A549 (cell line): ENCODE measurements at regions not wholly inside any gene's neighbourhood (a gene's known extent, or its start where the extent isn't known, plus 50 kb on each side); places are given as distances from the start of the nearest gene placed in this dataset.
"Not testable (repeated sequence)": the region's sequence is repeated elsewhere in the genome, so short reads cannot be mapped to it uniquely, and the experiment has no call there.

Source experiments
- ATAC-seq, 2 experiments: fragments of 200-7000 bp in 1 of 2; fragments of >200 bp in 1 of 2; cut with Nextera tagmentation in 1 of 2; cut with Tn5 transposase in 1 of 2; 3 replicates each; pipeline versions ENCODE4 v1.8.0 to v1.9.1; 2018 to 2020; ENCODE audit warnings: mild to moderate bottlenecking in 1 of 2, moderate library complexity in 1 of 2
- CTCF ChIA-PET: fragments of 300-600 bp; sonication (Branson Sonifier 250); formaldehyde crosslinking; extraction: SDS; loops from one replicate; lab custom pipeline; 2021; ENCODE audit warnings: antibody characterized with exemption, inconsistent platforms; lab: Yijun Ruan, JAX
- POLR2A ChIA-PET: fragments of 350-600 bp; formaldehyde crosslinking; extraction: SDS; loops from one replicate; lab custom pipeline; 2021; ENCODE audit warnings: antibody characterized with exemption, inconsistent platforms; lab: Yijun Ruan, JAX
- DNase-seq, 2 experiments: peaks; one replicate each; pipeline versions ENCODE4 v3.0.0 to v3.0.0-alpha.2; 2011 to 2016; ENCODE audit warnings: low read depth in 1 of 2, low spot score in 1 of 2
- FAIRE-seq: peaks from 2 replicates; lab custom pipeline; 2011; peaks lifted over from hg19 to GRCh38; lab: Jason Lieb, UNC
- H3K27ac ChIP-seq, 2 experiments: fragments of >200 bp; sonication (Bioruptor Twin); formaldehyde crosslinking; 3 replicates each; pipeline ENCODE4 v1.5.1; 2016 to 2017
- H3K4me1 ChIP-seq: fragments of >200 bp; sonication (Bioruptor Twin); formaldehyde crosslinking; 3 replicates; pipeline ENCODE4 v1.6.1; 2016
- H3K4me2 ChIP-seq: fragments of >200 bp; sonication (Bioruptor Twin); formaldehyde crosslinking; 3 replicates; pipeline ENCODE4 v1.6.1; 2016
- H3K4me3 ChIP-seq: fragments of >200 bp; sonication (Bioruptor Twin); formaldehyde crosslinking; 3 replicates; pipeline ENCODE4 v1.5.1; 2016
- H3K9me3 ChIP-seq: fragments of >200 bp; sonication (Bioruptor Twin); formaldehyde crosslinking; 3 replicates; pipeline ENCODE4 v1.6.1; 2016
- BHLHE40 ChIP-seq: IDR thresholded peaks from 2 replicates; pipeline ENCODE4 v1.6.1; 2012; ENCODE audit warnings: low read depth, low read length, inconsistent platforms
- CBX8 ChIP-seq: fragments of 200-600 bp; sonication (generic); IDR thresholded peaks from 2 replicates; pipeline ENCODE4 v1.6.1; 2016
- CHD2 ChIP-seq: fragments of 150-350 bp; IDR thresholded peaks from 2 replicates; pipeline ENCODE4 v1.6.1; 2014; ENCODE audit warnings: low read length; ENCODE audit not compliant: partially characterized antibody
- E2F6 ChIP-seq: IDR thresholded peaks from 2 replicates; pipeline ENCODE4 v1.6.1; 2012; ENCODE audit warnings: low read depth, borderline replicate concordance
- EHF ChIP-seq: fragments of 250-450 bp; sonication (Bioruptor Pico); IDR thresholded peaks from 2 replicates; pipeline ENCODE4 v1.5.0; 2020; ENCODE audit warnings: mild to moderate bottlenecking
- EP300 ChIP-seq, 2 experiments: fragments of >200 bp; sonication (Bioruptor Twin); formaldehyde crosslinking; IDR thresholded peaks; 2 replicates in 1 of 2; 3 replicates in 1 of 2; pipeline ENCODE4 v1.6.1; 2016 to 2017
- ESRRA ChIP-seq: fragments of 150-350 bp; IDR thresholded peaks from 2 replicates; pipeline ENCODE4 v1.6.1; 2014; ENCODE audit warnings: mild to moderate bottlenecking, low read length, borderline replicate concordance
- FOSB ChIP-seq: fragments of 250-450 bp; sonication (Bioruptor Pico); IDR thresholded peaks from 2 replicates; pipeline ENCODE4 v1.5.0; 2020; ENCODE audit warnings: mild to moderate bottlenecking, moderate library complexity
- GATA3 ChIP-seq: IDR thresholded peaks from 2 replicates; pipeline ENCODE4 v1.6.1; 2012; ENCODE audit warnings: borderline replicate concordance
- HEYL ChIP-seq: fragments of 250-450 bp; sonication (Bioruptor Pico); IDR thresholded peaks from 2 replicates; pipeline ENCODE4 v1.8.0; 2021; ENCODE audit warnings: mild to moderate bottlenecking, moderate library complexity
- JUNB ChIP-seq: fragments of >200 bp; sonication (Bioruptor Twin); formaldehyde crosslinking; IDR thresholded peaks from 2 replicates; pipeline ENCODE4 v1.6.1; 2016
- KDM1A ChIP-seq: fragments of 200-600 bp; sonication (generic); IDR thresholded peaks from 2 replicates; pipeline ENCODE4 v1.6.1; 2016; ENCODE audit warnings: low read depth, mild to moderate bottlenecking
- MAZ ChIP-seq: fragments of 150-350 bp; IDR thresholded peaks from 2 replicates; pipeline ENCODE4 v1.6.1; 2014; ENCODE audit warnings: antibody characterized with exemption, low read depth, low read length, borderline replicate concordance
- NFE2L2 ChIP-seq: fragments of 150-350 bp; conservative IDR thresholded peaks from 2 replicates; pipeline ENCODE4 v1.6.1; 2014; ENCODE audit warnings: low read length
- NR3C1 ChIP-seq: fragments of >200 bp; sonication (Bioruptor Twin); formaldehyde crosslinking; IDR thresholded peaks from 3 replicates; pipeline ENCODE4 v1.6.1; 2017
- POLR2A ChIP-seq: IDR thresholded peaks from 2 replicates; pipeline ENCODE4 v1.6.1; 2012; ENCODE audit warnings: mild to moderate bottlenecking, low read length
- POLR2AphosphoS2 ChIP-seq: conservative IDR thresholded peaks from 2 replicates; pipeline ENCODE4 v1.6.1; 2012; ENCODE audit warnings: low read length, improper control_type of control experiment, inconsistent platforms
- ZFP36 ChIP-seq: fragments of 450-650 bp; IDR thresholded peaks from 2 replicates; pipeline ENCODE4 v1.6.1; 2014; ENCODE audit warnings: borderline replicate concordance; ENCODE audit not compliant: partially characterized antibody
- WGBS: methylation state at CpG from one replicate; pipeline ENCODE4 v1.1.6; 2017; ENCODE audit errors: missing lambda C conversion rate; 5-methylcytosine and 5-hydroxymethylcytosine counted together

DNA sequence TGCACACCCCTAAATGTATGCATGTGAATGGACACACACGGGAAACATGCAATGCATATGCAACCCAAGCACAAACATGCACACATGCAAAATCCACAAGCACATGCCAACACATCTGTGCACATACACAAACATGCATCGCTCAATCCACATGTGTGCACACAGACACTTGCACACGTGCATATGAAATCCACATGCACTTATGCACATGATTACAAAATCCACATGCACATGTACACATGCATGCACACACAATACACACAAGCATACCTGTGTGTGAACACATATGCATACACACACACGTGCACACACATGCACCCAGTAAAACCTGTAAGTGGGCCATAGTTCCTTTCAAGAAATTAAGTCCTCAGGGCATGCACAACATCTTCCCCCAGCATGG, 256.8 kb upstream of the USP9Y start (continued):
- no peak for TF ChIP-seq ZFP36
- no peak for TF ChIP-seq HEYL
- TF ChIP-seq NR3C1, result no peak
- TF ChIP-seq POLR2AphosphoS2, result no peak
- no peak for TF ChIP-seq CHD2
- no peak for TF ChIP-seq EHF (CRISPR knock-in tag)
- TF ChIP-seq POLR2A, result no peak
- no peak for TF ChIP-seq E2F6
- no peak for TF ChIP-seq ESRRA
- TF ChIP-seq GATA3, result no peak
- TF ChIP-seq FOSB (CRISPR knock-in tag), result no peak
- TF ChIP-seq JUNB, result no peak
- TF ChIP-seq NFE2L2, result no peak

DNA sequence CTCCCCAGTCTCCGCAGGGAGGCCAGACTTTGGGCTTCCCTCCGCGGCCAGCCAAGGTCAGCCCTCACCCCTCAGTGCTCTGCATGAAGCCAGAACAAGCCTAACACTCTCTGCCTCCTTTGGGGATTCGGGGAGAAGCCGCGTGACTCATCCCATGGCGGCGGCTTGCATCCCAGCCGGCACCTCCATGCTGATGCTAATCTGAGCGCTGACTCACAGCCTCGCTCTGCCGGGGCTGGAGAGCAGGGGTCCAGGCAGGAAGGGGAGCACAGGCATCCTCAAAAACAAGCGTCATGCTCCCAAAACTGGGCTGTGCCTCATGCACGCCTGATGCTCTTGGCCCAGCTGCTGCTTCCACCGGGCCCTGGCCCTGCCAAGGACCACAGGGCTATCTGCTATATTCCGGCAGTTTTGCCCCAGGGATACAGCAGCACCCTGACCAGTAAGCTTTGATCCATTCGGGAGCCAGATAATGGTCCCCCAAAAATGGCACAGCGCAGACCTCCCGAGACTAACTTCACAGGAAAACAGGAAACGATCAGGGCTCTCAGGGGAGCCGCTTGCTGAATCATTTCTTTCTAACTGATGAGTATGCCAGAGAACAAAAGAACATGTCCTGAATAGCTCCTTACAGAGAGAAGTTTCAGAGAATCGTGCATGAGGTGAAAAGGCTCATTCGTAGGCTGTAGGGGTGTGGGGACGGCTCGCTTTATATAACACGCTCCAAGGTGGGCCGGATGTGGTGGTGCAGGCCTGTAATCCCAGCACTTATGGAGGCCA, 254.4 kb upstream of the USP9Y start:
- FAIRE-seq, result peak; percentile 36
- 96% methylated on average over 5 of the region's 27 CpGs for WGBS
- H3K4me3 ChIP-seq, H3K4me2 ChIP-seq, H3K27ac ChIP-seq, H3K4me1 ChIP-seq, DNase-seq, CTCF ChIA-PET, H3K9me3 ChIP-seq, POLR2A ChIA-PET: not testable (repeated sequence)
- peak; percentile 65 to 71 for ATAC-seq

- H3K4me1 ChIP-seq, H3K4me2 ChIP-seq, H3K9me3 ChIP-seq, H3K27ac ChIP-seq, H3K4me3 ChIP-seq, FAIRE-seq, CTCF ChIA-PET, POLR2A ChIA-PET, DNase-seq, ATAC-seq: not testable (repeated sequence)
- WGBS, result 42% methylated on average over 5 of the region's 6 CpGs
Measured at GRCh38 chrY:12448561-12448960, 252.5 kb upstream of the USP9Y start.

- CTCF ChIA-PET, DNase-seq, ATAC-seq, H3K4me1 ChIP-seq, FAIRE-seq, H3K9me3 ChIP-seq, H3K4me2 ChIP-seq, POLR2A ChIA-PET, H3K27ac ChIP-seq, H3K4me3 ChIP-seq: not testable (repeated sequence)
- WGBS, result no CpG with 5 or more reads among the region's 26 CpGs
Measured at GRCh38 chrY:12453318-12453717, 247.7 kb upstream of the USP9Y start.

DNA sequence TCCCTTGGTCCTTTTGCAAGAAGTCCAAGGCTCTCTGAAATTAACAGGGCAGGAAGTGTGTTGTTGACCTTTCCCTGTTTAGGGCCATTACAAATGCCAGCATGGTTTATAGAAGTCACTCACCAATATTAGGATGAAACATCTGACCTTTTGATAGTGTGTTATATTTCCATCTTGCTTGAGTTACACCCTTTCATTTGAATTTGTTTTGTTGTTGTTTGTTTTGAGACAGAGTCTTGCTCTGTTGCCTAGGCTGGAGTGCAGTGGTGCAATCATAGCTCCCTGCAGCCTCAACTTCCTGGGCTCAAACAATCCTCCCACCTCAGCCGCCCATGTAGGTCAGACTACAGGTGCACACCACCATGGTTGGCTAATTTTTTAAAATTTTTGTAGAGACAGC, 241.1 kb upstream of the USP9Y start:
- no peak for TF ChIP-seq E2F6
- TF ChIP-seq EP300 (IDR thresholded peaks at IDR 0.05), result no peak
- no peak for TF ChIP-seq BHLHE40
- TF ChIP-seq HEYL, result no peak
- TF ChIP-seq CBX8, result no peak
- no peak for TF ChIP-seq MAZ
- no peak for TF ChIP-seq KDM1A
- POLR2A ChIA-PET, result no interaction called here
- H3K4me2 ChIP-seq, result no peak overlapping the region
- ATAC-seq (no peak), FAIRE-seq (peak; percentile 28), DNase-seq (no peak)
- H3K4me3 ChIP-seq, result no peak overlapping the region
- 67% methylated on average over 1 of the region's 1 CpG for WGBS
- no peaks in the 10 kb centered on the region for H3K9me3 ChIP-seq
- CTCF ChIA-PET, result no interaction called here
- no peak overlapping the region for H3K27ac ChIP-seq
- H3K4me1 ChIP-seq, result no peaks in the 10 kb centered on the region
